T-cell (primary cell): ENCODE measurements at regions not wholly inside any gene's neighbourhood (a gene's known extent, or its start where the extent isn't known, plus 50 kb on each side); places are given as distances from the start of the nearest gene placed in this dataset.

Experiments
- ATAC-seq, 4 experiments: fragments of 200-7000 bp in 3 of 4; fragments of 150-1000 bp in 1 of 4; cut with Tn5 transposase; replicated peaks in 1 of 4; 1 replicate in 3 of 4; 2 replicates in 1 of 4; pipeline ENCODE4 v1.10.0; 2021; ENCODE audit warnings: moderate library complexity in 3 of 4, mild to moderate bottlenecking in 2 of 4, moderate number of reproducible peaks in 1 of 4
- CTCF ChIA-PET, 2 donors: fragments of 300-600 bp; sonication (Branson Sonifier 250); formaldehyde crosslinking; loops; one replicate each; lab custom pipeline; 2022; ENCODE audit warnings: antibody characterized with exemption in 2 of 2; lab: Charles Lee
- POLR2A ChIA-PET, 2 donors: fragments of 300-600 bp; sonication (Branson Sonifier 250); formaldehyde crosslinking; loops; one replicate each; lab custom pipeline; 2022; ENCODE audit warnings: antibody characterized with exemption in 2 of 2; lab: Charles Lee
- DNase-seq, 35 experiments: peaks; one replicate each; pipeline versions ENCODE4 v3.0.0 to v3.0.0-alpha.2; 2013 to 2023
- H3K27ac ChIP-seq: one replicate; pipeline ENCODE4 v1.5.1; 2013; ENCODE audit warnings: low read length
- H3K27me3 ChIP-seq, 2 experiments: replicated peaks in 1 of 2; 1 replicate in 1 of 2; 2 replicates in 1 of 2; pipeline versions ENCODE4 v1.6.1 to v1.7.0; 2013; ENCODE audit warnings: low read length in 1 of 2, mixed read lengths in 1 of 2; ENCODE audit not compliant: control insufficient read depth in 2 of 2, insufficient read depth in 2 of 2; ENCODE audit errors: extremely low read depth in 1 of 2
- H3K36me3 ChIP-seq, 2 donors: 1 replicate in 1 of 2; 2 replicates in 1 of 2; pipeline versions ENCODE4 v1.6.1 to v1.7.0; 2013; ENCODE audit warnings: low read length in 1 of 2; ENCODE audit not compliant: control insufficient read depth in 2 of 2, insufficient read depth in 1 of 2; ENCODE audit errors: extremely low read depth in 1 of 2
- H3K4me1 ChIP-seq, 2 experiments: 1 replicate in 1 of 2; 2 replicates in 1 of 2; pipeline versions ENCODE4 v1.6.1 to v1.7.0; 2013; ENCODE audit warnings: low read length in 2 of 2, mixed read lengths in 1 of 2; ENCODE audit not compliant: insufficient read depth in 2 of 2, control insufficient read depth in 1 of 2; ENCODE audit errors: extremely low read depth in 1 of 2
- H3K4me3 ChIP-seq, 2 donors: 1 replicate in 1 of 2; 2 replicates in 1 of 2; pipeline versions ENCODE4 v1.5.1 to v1.7.0; 2013; ENCODE audit warnings: mild to moderate bottlenecking in 2 of 2, low read length in 1 of 2, moderate library complexity in 1 of 2; ENCODE audit not compliant: control insufficient read depth in 1 of 2; ENCODE audit errors: extremely low read depth in 1 of 2
- H3K9me3 ChIP-seq: 2 replicates; pipeline ENCODE4 v1.7.0; 2013
- H3K27ac Mint-ChIP-seq, 2 donors: one replicate each; pipeline ENCODE4 v1.8.0; 2020 to 2021; ENCODE audit warnings: mild to moderate bottlenecking in 2 of 2, mixed read lengths in 2 of 2
- H3K27me3 Mint-ChIP-seq, 2 donors: one replicate each; pipeline ENCODE4 v1.8.0; 2021 to 2022; ENCODE audit warnings: mixed read lengths in 2 of 2
- H3K36me3 Mint-ChIP-seq: one replicate; pipeline ENCODE4 v1.8.0; 2021; ENCODE audit warnings: mixed read lengths
- H3K4me1 Mint-ChIP-seq, 3 donors: one replicate each; pipeline ENCODE4 v1.8.0; 2020 to 2022; ENCODE audit warnings: mixed read lengths in 3 of 3, mild to moderate bottlenecking in 1 of 3
- H3K4me3 Mint-ChIP-seq, 3 donors: one replicate each; pipeline ENCODE4 v1.8.0; 2020 to 2022; ENCODE audit warnings: mild to moderate bottlenecking in 3 of 3, mixed read lengths in 3 of 3, moderate library complexity in 3 of 3
- H3K9me3 Mint-ChIP-seq, 3 donors: one replicate each; pipeline ENCODE4 v1.8.0; 2020 to 2022; ENCODE audit warnings: mixed read lengths in 3 of 3
- WGBS: methylation state at CpG from one replicate; pipeline ENCODE4 v1.1.5; 2013; ENCODE audit warnings: missing lambda C conversion rate; ENCODE audit not compliant: insufficient coverage; 5-methylcytosine and 5-hydroxymethylcytosine counted together

- Histone ChIP-seq H3K36me3 (no peaks in the 10 kb centered on the region), H3K4me1 (no peaks in the 10 kb centered on the region), H3K9me3 (no peaks in the 10 kb centered on the region), H3K27me3 (no peaks in the 10 kb centered on the region), H3K27ac (no peak overlapping the region), H3K4me3 (no peak overlapping the region)
- DNase-seq (no peak), ATAC-seq (no peak)
- WGBS: no CpG with 5 or more reads among the region's 2 CpGs
- Mint-ChIP-seq H3K27ac (no peak overlapping the region), H3K36me3 (no peaks in the 10 kb centered on the region), H3K9me3 (no peaks in the 10 kb centered on the region), H3K27me3 (no peaks in the 10 kb centered on the region), H3K4me3 (no peak overlapping the region), H3K4me1 (no peaks in the 10 kb centered on the region)
- ChIA-PET CTCF (no interaction called here), POLR2A (no interaction called here)
Observed at GRCh38 chr21:24781146-24781545, 826.1 kb downstream of the MRPL39 start.

- POLR2A ChIA-PET: interaction anchor here in 1 of 2 donors (0.5 kb wide), 1 partner anchor 29 kb away, joined by 4 read pairs; no protein-coding TSS in a partner anchor
- ATAC-seq (no peak), DNase-seq (no peak)
- Histone ChIP-seq H3K27ac (no peak overlapping the region), H3K4me3 (no peak overlapping the region), H3K9me3 (no peaks in the 10 kb centered on the region), H3K4me1 (no peaks in the 10 kb centered on the region), H3K36me3 (no peaks in the 10 kb centered on the region), H3K27me3 (no peaks in the 10 kb centered on the region)
- H3K27me3 Mint-ChIP-seq: no peaks in the 10 kb centered on the region
- no peaks in the 10 kb centered on the region for H3K9me3 Mint-ChIP-seq
- no peaks in the 10 kb centered on the region for H3K36me3 Mint-ChIP-seq
- H3K4me3 Mint-ChIP-seq: no peak overlapping the region
- no CpG with 5 or more reads among the region's 3 CpGs for WGBS
- H3K27ac Mint-ChIP-seq: no peak overlapping the region
- H3K4me1 Mint-ChIP-seq: no peaks in the 10 kb centered on the region
- CTCF ChIA-PET: no interaction called here
Observed at GRCh38 chr21:24759348-24760075, 847.8 kb downstream of the MRPL39 start.

- DNase-seq (no peak), ATAC-seq (no peak)
- no CpG with 5 or more reads among the region's 8 CpGs for WGBS
- H3K27ac ChIP-seq: no peak overlapping the region
- ChIA-PET CTCF (no interaction called here), POLR2A (no interaction called here)
- H3K9me3 Mint-ChIP-seq: peaks cover 0 to 5% (median 4%) of the 10 kb centered on the region in 3 donors
- no peaks in the 10 kb centered on the region for H3K27me3 Mint-ChIP-seq
- no peak overlapping the region for H3K4me3 ChIP-seq
- H3K27ac Mint-ChIP-seq: no peak overlapping the region
- H3K4me1 Mint-ChIP-seq: no peaks in the 10 kb centered on the region
- no peaks in the 10 kb centered on the region for H3K36me3 Mint-ChIP-seq
- H3K9me3 ChIP-seq: no peaks in the 10 kb centered on the region
- no peaks in the 10 kb centered on the region for H3K36me3 ChIP-seq
- no peak overlapping the region for H3K4me3 Mint-ChIP-seq
- H3K4me1 ChIP-seq: no peaks in the 10 kb centered on the region
- no peaks in the 10 kb centered on the region for H3K27me3 ChIP-seq
Observed at GRCh38 chr21:24738063-24738462, 869.2 kb downstream of the MRPL39 start.

GRCh38 chr21:24737296-24737850, 869.9 kb downstream of the MRPL39 start:
- Mint-ChIP-seq H3K27ac (no peak overlapping the region), H3K4me3 (no peak overlapping the region), H3K9me3 (peaks cover 0 to 4% (median 3%) of the 10 kb centered on the region in 3 donors), H3K4me1 (no peaks in the 10 kb centered on the region), H3K27me3 (no peaks in the 10 kb centered on the region), H3K36me3 (no peaks in the 10 kb centered on the region)
- WGBS: 88% methylated on average over 1 of the region's 5 CpGs
- ChIA-PET POLR2A (no interaction called here), CTCF (no interaction called here)
- Histone ChIP-seq H3K27me3 (no peaks in the 10 kb centered on the region), H3K4me3 (no peak overlapping the region), H3K9me3 (no peaks in the 10 kb centered on the region), H3K4me1 (no peaks in the 10 kb centered on the region), H3K27ac (no peak overlapping the region), H3K36me3 (no peaks in the 10 kb centered on the region)
- ATAC-seq: no peak
- no peak for DNase-seq

GRCh38 chr21:24730661-24731060, 876.6 kb downstream of the MRPL39 start:
- no peaks in the 10 kb centered on the region for H3K4me1 ChIP-seq

GRCh38 chr21:24729568-24729967, 877.7 kb downstream of the MRPL39 start:
- DNase-seq: no peak
- Histone ChIP-seq H3K36me3 (no peaks in the 10 kb centered on the region), H3K27ac (no peak overlapping the region), H3K4me1 (no peaks in the 10 kb centered on the region), H3K27me3 (no peaks in the 10 kb centered on the region), H3K9me3 (no peaks in the 10 kb centered on the region), H3K4me3 (no peak overlapping the region)
- no peak overlapping the region for H3K27ac Mint-ChIP-seq
- no CpG with 5 or more reads among the region's 3 CpGs for WGBS
- no peaks in the 10 kb centered on the region for H3K36me3 Mint-ChIP-seq
- no peak overlapping the region for H3K4me3 Mint-ChIP-seq
- no peaks in the 10 kb centered on the region for H3K9me3 Mint-ChIP-seq
- ChIA-PET POLR2A (no interaction called here), CTCF (interaction anchor here in 1 of 2 donors (0.6 kb wide), 1 partner anchor 505 kb away, joined by 3 read pairs; no protein-coding TSS in a partner anchor)
- H3K4me1 Mint-ChIP-seq: no peaks in the 10 kb centered on the region
- H3K27me3 Mint-ChIP-seq: no peaks in the 10 kb centered on the region
- no peak for ATAC-seq

More at GRCh38 chr21:24730661-24731060, 876.6 kb downstream of the MRPL39 start:
- H3K4me3 ChIP-seq: no peak overlapping the region
- CTCF ChIA-PET: interaction anchor here in 1 of 2 donors (0.6 kb wide), 1 partner anchor 616 kb away, joined by 3 read pairs; no protein-coding TSS in a partner anchor
- no peak overlapping the region for H3K27ac ChIP-seq
- H3K36me3 Mint-ChIP-seq: no peaks in the 10 kb centered on the region
- POLR2A ChIA-PET: no interaction called here
- DNase-seq (no peak), ATAC-seq (no peak)
- no peaks in the 10 kb centered on the region for H3K9me3 Mint-ChIP-seq
- no peaks in the 10 kb centered on the region for H3K9me3 ChIP-seq
- H3K36me3 ChIP-seq: no peaks in the 10 kb centered on the region
- H3K4me3 Mint-ChIP-seq: no peak overlapping the region
- no peaks in the 10 kb centered on the region for H3K27me3 Mint-ChIP-seq
- H3K27ac Mint-ChIP-seq: no peak overlapping the region
- WGBS: no CpG with 5 or more reads among the region's 1 CpG
- no peaks in the 10 kb centered on the region for H3K4me1 Mint-ChIP-seq
- H3K27me3 ChIP-seq: no peaks in the 10 kb centered on the region
